CD4-positive, alpha-beta T cell (primary cell): ENCODE measurements at regions not wholly inside any gene's neighbourhood (a gene's known extent, or its start where the extent isn't known, plus 50 kb on each side); places are given as distances from the start of the nearest gene placed in this dataset.

Source experiments
- ATAC-seq: fragments of 200-7000 bp; cut with Tn5 transposase; one replicate; pipeline ENCODE4 v1.10.0; 2022; ENCODE audit warnings: mild to moderate bottlenecking; ENCODE audit not compliant: poor library complexity
- CTCF ChIA-PET: fragments of 350-600 bp; sonication (Branson Sonifier 250); formaldehyde crosslinking; loops from one replicate; lab custom pipeline; 2021; ENCODE audit warnings: antibody characterized with exemption, inconsistent platforms; lab: Charles Lee
- POLR2A ChIA-PET: fragments of 350-600 bp; sonication (Branson Sonifier 250); formaldehyde crosslinking; loops from one replicate; lab custom pipeline; 2021; ENCODE audit warnings: antibody characterized with exemption, inconsistent platforms; lab: Charles Lee
- DNase-seq, 14 experiments: peaks; one replicate each; pipeline ENCODE4 v3.0.0-alpha.2; 2013 to 2020; ENCODE audit warnings: mixed read lengths in 2 of 14
- H3K27ac ChIP-seq, 2 donors: one replicate each; pipeline versions ENCODE4 v1.5.1 to v1.7.0; 2013; ENCODE audit warnings: low read length in 2 of 2, low read depth in 1 of 2, mild to moderate bottlenecking in 1 of 2
- H3K27me3 ChIP-seq, 2 experiments: 1 replicate in 1 of 2; 2 replicates in 1 of 2; pipeline versions ENCODE4 v1.6.1 to v1.7.0; 2013; ENCODE audit warnings: low read length in 2 of 2, control low read depth in 1 of 2, mild to moderate bottlenecking in 1 of 2, moderate library complexity in 1 of 2; ENCODE audit not compliant: insufficient read depth in 2 of 2, control insufficient read depth in 1 of 2
- H3K36me3 ChIP-seq: one replicate; pipeline ENCODE4 v1.6.1; 2013; ENCODE audit warnings: low read length, control low read depth; ENCODE audit not compliant: insufficient read depth
- H3K4me1 ChIP-seq: one replicate; pipeline ENCODE4 v1.6.1; 2013; ENCODE audit warnings: low read length, control low read depth; ENCODE audit not compliant: insufficient read depth
- H3K4me3 ChIP-seq: one replicate; pipeline ENCODE4 v1.5.1; 2013; ENCODE audit warnings: mild to moderate bottlenecking, low read length, moderate library complexity
- H3K9me3 ChIP-seq, 2 experiments: 1 replicate in 1 of 2; 2 replicates in 1 of 2; pipeline versions ENCODE4 v1.6.1 to v1.7.0; 2013; ENCODE audit warnings: low read length in 2 of 2, mild to moderate bottlenecking in 2 of 2, control low read depth in 1 of 2, moderate library complexity in 1 of 2; ENCODE audit not compliant: control insufficient read depth in 1 of 2, insufficient read depth in 1 of 2
- H3K27ac Mint-ChIP-seq: one replicate; pipeline ENCODE4 v1.8.0; 2020; ENCODE audit warnings: mixed read lengths
- H3K27me3 Mint-ChIP-seq: one replicate; pipeline ENCODE4 v1.8.0; 2021; ENCODE audit warnings: mixed read lengths
- H3K36me3 Mint-ChIP-seq: one replicate; pipeline ENCODE4 v1.8.0; 2021; ENCODE audit warnings: low read depth, mixed read lengths
- H3K4me1 Mint-ChIP-seq: one replicate; pipeline ENCODE4 v1.8.0; 2021; ENCODE audit warnings: low read depth, mixed read lengths
- H3K4me3 Mint-ChIP-seq: one replicate; pipeline ENCODE4 v1.8.0; 2020; ENCODE audit warnings: mild to moderate bottlenecking, mixed read lengths
- H3K9me3 Mint-ChIP-seq: one replicate; pipeline ENCODE4 v1.8.0; 2020; ENCODE audit warnings: mixed read lengths
- CTCF ChIP-seq: fragments of 200-600 bp; IDR thresholded peaks from one replicate; pipeline ENCODE4 v1.8.0; 2022; ENCODE audit warnings: antibody characterized with exemption, mild to moderate bottlenecking
- intact Hi-C, 2 experiments: fragments of 100-400 bp; cut with DNase I in 1 of 2; cut with micrococcal nuclease in 1 of 2; formaldehyde crosslinking; loops; one replicate each; pipeline versions ENCODE4 v1.15.1 to v1.9.0; 2023 to 2025; cut with DNase I, micrococcal nuclease

- POLR2A ChIA-PET, result no interaction called here
Observed at GRCh38 chr6:14423955-14424354, 306.4 kb downstream of the CD83 start.

GRCh38 chr6:14425805-14426204 lies 308.2 kb downstream of the CD83 start:
- Histone ChIP-seq H3K4me1 (no peaks in the 10 kb centered on the region), H3K4me3 (no peak overlapping the region), H3K36me3 (no peaks in the 10 kb centered on the region), H3K27me3 (no peaks in the 10 kb centered on the region), H3K27ac (no peak overlapping the region), H3K9me3 (no peaks in the 10 kb centered on the region)
- TF ChIP-seq CTCF, result no peak
- ChIA-PET POLR2A (no interaction called here), CTCF (no interaction called here)
- Mint-ChIP-seq H3K36me3 (no peaks in the 10 kb centered on the region), H3K27me3 (no peaks in the 10 kb centered on the region), H3K4me3 (no peak overlapping the region), H3K4me1 (no peaks in the 10 kb centered on the region), H3K9me3 (no peaks in the 10 kb centered on the region), H3K27ac (no peak overlapping the region)
- intact Hi-C loops, result no loop called here
- no peak for DNase-seq
- ATAC-seq, result no peak

More at GRCh38 chr6:14423955-14424354, 306.4 kb downstream of the CD83 start:
- Mint-ChIP-seq H3K4me1 (no peaks in the 10 kb centered on the region), H3K36me3 (no peaks in the 10 kb centered on the region), H3K9me3 (no peaks in the 10 kb centered on the region), H3K27ac (no peak overlapping the region), H3K4me3 (no peak overlapping the region), H3K27me3 (no peaks in the 10 kb centered on the region)
- CTCF ChIA-PET, result no interaction called here
- Histone ChIP-seq H3K27ac (no peak overlapping the region), H3K4me3 (no peak overlapping the region), H3K36me3 (no peaks in the 10 kb centered on the region), H3K4me1 (no peaks in the 10 kb centered on the region), H3K27me3 (no peaks in the 10 kb centered on the region), H3K9me3 (no peaks in the 10 kb centered on the region)
- intact Hi-C loops, result no loop called here
- no peak for TF ChIP-seq CTCF
- no peak for DNase-seq
- no peak for ATAC-seq

- H3K4me1 Mint-ChIP-seq, result no peaks in the 10 kb centered on the region
- H3K36me3 Mint-ChIP-seq, result no peaks in the 10 kb centered on the region
- H3K9me3 ChIP-seq, result no peaks in the 10 kb centered on the region
- no peaks in the 10 kb centered on the region for H3K9me3 Mint-ChIP-seq
- ChIA-PET CTCF (no interaction called here), POLR2A (no interaction called here)
- H3K36me3 ChIP-seq, result no peaks in the 10 kb centered on the region
- H3K27ac ChIP-seq, result no peak overlapping the region
- DNase-seq, result no peak
- H3K4me3 Mint-ChIP-seq, result no peak overlapping the region
- H3K27me3 ChIP-seq, result no peaks in the 10 kb centered on the region
- H3K27ac Mint-ChIP-seq, result no peak overlapping the region
- ATAC-seq, result no peak
- TF ChIP-seq CTCF, result no peak
- no peaks in the 10 kb centered on the region for H3K27me3 Mint-ChIP-seq
- H3K4me3 ChIP-seq, result no peak overlapping the region
- no peaks in the 10 kb centered on the region for H3K4me1 ChIP-seq
- intact Hi-C loops, result no loop called here
Observed at GRCh38 chr6:14426281-14426680, 308.7 kb downstream of the CD83 start.
